Heart right ventricle (tissue), 16 donors: ENCODE measurements at regions not wholly inside any gene's neighbourhood (a gene's known extent, or its start where the extent isn't known, plus 50 kb on each side); places are given as distances from the start of the nearest gene placed in this dataset.

Experiments used
- ATAC-seq, 8 donors: fragments of 200-7000 bp; cut with Tn5 transposase; one replicate each; pipeline ENCODE4 v1.9.1; 2020; ENCODE audit warnings: mild to moderate bottlenecking in 8 of 8, moderate library complexity in 8 of 8, moderate number of reproducible peaks in 1 of 8
- DNase-seq, 2 donors: peaks; one replicate each; pipeline ENCODE4 v3.0.0-alpha.2; 2020
- H3K27ac ChIP-seq, 10 donors: fragments of 200-600 bp; sonication (generic) in 2 of 10; one replicate each; pipeline versions ENCODE4 v1.5.0 to v1.8.0; 2020 to 2022; ENCODE audit warnings: mild to moderate bottlenecking in 3 of 10
- H3K27me3 ChIP-seq, 7 donors: fragments of 200-600 bp; one replicate each; pipeline ENCODE4 v1.8.0; 2021 to 2022; ENCODE audit warnings: mild to moderate bottlenecking in 2 of 7
- H3K36me3 ChIP-seq, 9 donors: fragments of 200-600 bp; sonication (generic) in 1 of 9; one replicate each; pipeline versions ENCODE4 v1.5.0 to v1.8.0; 2020 to 2022; ENCODE audit warnings: mild to moderate bottlenecking in 2 of 9
- H3K4me1 ChIP-seq, 9 donors: fragments of 200-600 bp; sonication (generic) in 1 of 9; one replicate each; pipeline versions ENCODE4 v1.5.0 to v1.8.0; 2020 to 2022; ENCODE audit warnings: mild to moderate bottlenecking in 4 of 9
- H3K4me3 ChIP-seq, 10 donors: fragments of 200-600 bp; sonication (generic) in 2 of 10; one replicate each; pipeline versions ENCODE4 v1.5.0 to v1.8.0; 2020 to 2022; ENCODE audit warnings: mild to moderate bottlenecking in 7 of 10, moderate library complexity in 2 of 10
- H3K9me3 ChIP-seq, 11 donors: fragments of 200-600 bp in 10 of 11; sonication (generic) in 2 of 11; one replicate each; pipeline versions ENCODE4 v1.5.0 to v1.8.0; 2013 to 2022; ENCODE audit warnings: mild to moderate bottlenecking in 2 of 11, control low read depth in 1 of 11, moderate library complexity in 1 of 11
- WGBS, 2 donors: extraction: QIAGEN DNeasy Blood & Tissue Kit; methylation state at CpG; one replicate each; pipeline ENCODE4 v1.1.7; 2013; ENCODE audit warnings: inconsistent platforms in 1 of 2; 5-methylcytosine and 5-hydroxymethylcytosine counted together
- intact Hi-C, 10 donors: fragments of 100-400 bp; cut with DNase I; formaldehyde crosslinking; loops; one replicate each; pipeline versions ENCODE4 v1.11.1 to v1.14.2; 2022
- TF ChIP-seq, protein P1 (sequence below), 9 donors: fragments of 200-600 bp; sonication (generic) in 2 of 9; IDR thresholded peaks; one replicate each; pipeline versions ENCODE4 v1.5.0 to v1.8.0; 2021 to 2022; ENCODE audit warnings: antibody characterized with exemption in 9 of 9, mild to moderate bottlenecking in 5 of 9, moderate library complexity in 1 of 9
- donor health status: Arrhythmogenic right ventricular cardiomyopathy.
- donor health status: ischemic (EF 13 %, LVEDD 7.1; RV severe dilation, severe dysfunction).
- donor health status: healthy with polysubstance abuse.
- donor health status: DM: no; HTN: yes; CAD: no.
- donor health status: DM: no; HTN: no; CAD: no.
- donor health status: ischemic (EF 25% LVEDD 6.9; RV normal size, moderate dysfunction).
- donor health status: ischemic (EF 25% LVEDD 5.7; RV mildly dilated, moderate dysfunction).
- donor health status: healthy.
- donor health status: DM: yes; HTN: yes; CAD: no.
- donor health status: Ischemic cardiomyopathy.
- donor health status: ischemic (EF 35%, LVEDD 5.7; RV mildly dilated, moderate dysfunction).
- donor health status: nonischemic (EF 11% LVEDD 7.7; RV severe dilation, severe dysfunction).
- donor health status: DM: yes; HTN: yes; CAD: no.
- donor health status: PGD.
- donor health status: ischemic (EF 29% LVEDD 5.4; RV normal size, mild dysfunction).
- donor health status: nonischemic (EF 23%, LVEDD 6.1; RV moderate dilation, normal function).

DNA sequence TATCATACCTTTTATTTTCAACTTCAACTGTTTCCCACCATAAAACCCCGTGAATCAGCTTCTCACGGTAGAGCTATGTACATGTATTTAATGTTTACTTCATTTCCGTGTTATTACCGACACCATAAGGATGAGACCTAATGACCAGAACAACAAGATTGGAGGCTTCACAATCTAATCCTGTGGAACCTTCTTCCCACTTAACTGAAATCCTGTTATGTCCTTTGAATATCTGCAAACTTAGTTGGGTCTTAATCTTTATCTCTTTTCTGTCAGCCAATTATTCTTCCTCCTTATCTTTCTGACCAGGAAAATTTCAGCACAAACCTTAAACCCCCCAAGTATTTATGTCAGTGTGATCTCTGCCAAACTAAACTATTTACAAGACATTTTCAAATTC, 214.4 kb downstream of the TMX3 start:
- no peak for DNase-seq
- no peak for ATAC-seq
- Histone ChIP-seq H3K27me3 (no peaks in the 10 kb centered on the region), H3K27ac (no peak overlapping the region), H3K36me3 (no peaks in the 10 kb centered on the region), H3K4me1 (no peaks in the 10 kb centered on the region), H3K4me3 (no peak overlapping the region), H3K9me3 (no peaks in the 10 kb centered on the region)
- TF ChIP-seq, protein P1, sequence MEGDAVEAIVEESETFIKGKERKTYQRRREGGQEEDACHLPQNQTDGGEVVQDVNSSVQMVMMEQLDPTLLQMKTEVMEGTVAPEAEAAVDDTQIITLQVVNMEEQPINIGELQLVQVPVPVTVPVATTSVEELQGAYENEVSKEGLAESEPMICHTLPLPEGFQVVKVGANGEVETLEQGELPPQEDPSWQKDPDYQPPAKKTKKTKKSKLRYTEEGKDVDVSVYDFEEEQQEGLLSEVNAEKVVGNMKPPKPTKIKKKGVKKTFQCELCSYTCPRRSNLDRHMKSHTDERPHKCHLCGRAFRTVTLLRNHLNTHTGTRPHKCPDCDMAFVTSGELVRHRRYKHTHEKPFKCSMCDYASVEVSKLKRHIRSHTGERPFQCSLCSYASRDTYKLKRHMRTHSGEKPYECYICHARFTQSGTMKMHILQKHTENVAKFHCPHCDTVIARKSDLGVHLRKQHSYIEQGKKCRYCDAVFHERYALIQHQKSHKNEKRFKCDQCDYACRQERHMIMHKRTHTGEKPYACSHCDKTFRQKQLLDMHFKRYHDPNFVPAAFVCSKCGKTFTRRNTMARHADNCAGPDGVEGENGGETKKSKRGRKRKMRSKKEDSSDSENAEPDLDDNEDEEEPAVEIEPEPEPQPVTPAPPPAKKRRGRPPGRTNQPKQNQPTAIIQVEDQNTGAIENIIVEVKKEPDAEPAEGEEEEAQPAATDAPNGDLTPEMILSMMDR (IDR thresholded peaks at IDR 0.05) = no peak
- 64% methylated on average over 4 of the region's 4 CpGs for WGBS, 2 donors
- intact Hi-C loops = no loop called here

DNA sequence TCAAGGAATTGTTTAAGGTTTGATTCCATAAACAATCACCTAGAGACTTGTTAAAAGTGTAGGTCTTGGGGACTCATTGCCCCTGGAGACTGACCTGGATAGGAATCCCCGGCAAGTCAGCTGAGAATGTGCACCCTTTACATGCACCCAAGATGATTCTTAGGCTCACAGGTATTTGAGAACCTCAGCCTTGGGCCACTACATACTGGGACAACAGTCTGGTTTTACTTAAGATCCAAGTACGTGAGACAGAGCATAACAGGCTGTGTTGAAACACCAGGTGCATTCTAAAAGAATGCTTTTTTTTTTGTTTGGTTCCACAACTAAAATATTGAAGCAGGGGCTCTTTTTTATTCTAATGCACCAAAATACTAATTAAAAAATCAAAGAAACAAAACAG, 215.8 kb downstream of the TMX3 start:
- Histone ChIP-seq H3K36me3 (no peaks in the 10 kb centered on the region), H3K4me3 (no peak overlapping the region), H3K27me3 (no peaks in the 10 kb centered on the region), H3K27ac (no peak overlapping the region), H3K9me3 (no peaks in the 10 kb centered on the region), H3K4me1 (no peaks in the 10 kb centered on the region)
- DNase-seq (no peak), ATAC-seq (no peak)
- 85 to 89% methylated on average over 2 of the region's 2 CpGs for WGBS, 2 donors
- intact Hi-C loops = no loop called here
- TF ChIP-seq, protein P1 (IDR thresholded peaks at IDR 0.05) = no peak

DNA sequence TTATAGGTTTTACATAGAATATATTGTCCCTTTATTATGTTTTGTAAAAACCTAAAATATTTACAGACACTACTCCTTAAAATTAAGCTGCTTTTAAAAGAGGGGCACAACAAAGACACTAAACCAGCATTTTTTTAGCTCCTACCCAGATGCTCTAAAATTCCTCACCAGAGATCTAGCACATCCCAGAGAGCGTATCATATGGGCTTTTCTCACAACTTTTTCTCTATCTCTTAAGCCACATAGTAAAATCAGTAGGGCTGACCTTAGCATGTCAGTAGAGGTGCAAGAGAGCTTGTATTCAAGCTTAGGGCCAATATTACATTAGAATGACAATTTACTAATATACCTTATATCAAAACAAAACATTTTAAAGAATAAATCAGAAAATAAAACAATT, 216.3 kb downstream of the TMX3 start:
- H3K9me3 ChIP-seq = no peaks in the 10 kb centered on the region
- H3K4me3 ChIP-seq = no peak overlapping the region
- no peaks in the 10 kb centered on the region for H3K27me3 ChIP-seq
- intact Hi-C loops = no loop called here
- WGBS, 2 donors = 92 to 100% methylated on average over 1 of the region's 1 CpG
- TF ChIP-seq, protein P1 (IDR thresholded peaks at IDR 0.05) = no peak
- DNase-seq (no peak), ATAC-seq (no peak)
- no peak overlapping the region for H3K27ac ChIP-seq
- no peaks in the 10 kb centered on the region for H3K36me3 ChIP-seq
- no peaks in the 10 kb centered on the region for H3K4me1 ChIP-seq

DNA sequence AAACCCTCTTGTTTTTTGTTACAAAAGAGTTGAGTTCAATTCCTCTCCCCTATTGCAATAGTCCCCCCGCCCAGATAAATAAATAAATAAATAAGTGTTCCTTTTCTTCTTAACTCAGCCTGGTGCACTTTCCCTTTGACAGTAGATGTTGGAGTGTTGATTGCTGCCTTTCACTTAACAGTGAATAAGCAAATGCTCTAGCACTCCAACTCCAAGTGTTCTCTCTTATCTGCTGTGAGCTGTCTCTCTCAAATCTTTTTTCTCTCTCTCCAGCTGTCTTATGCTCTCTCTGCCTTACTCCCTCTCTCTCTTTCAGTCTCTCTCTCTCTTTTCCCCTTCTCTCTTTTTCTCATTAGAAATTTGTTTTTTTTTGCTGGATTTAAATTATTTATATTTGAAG, 216.7 kb downstream of the TMX3 start:
- Histone ChIP-seq H3K4me1 (no peaks in the 10 kb centered on the region), H3K27ac (no peak overlapping the region), H3K36me3 (no peaks in the 10 kb centered on the region), H3K27me3 (no peaks in the 10 kb centered on the region), H3K4me3 (no peak overlapping the region), H3K9me3 (no peaks in the 10 kb centered on the region)
- WGBS, 2 donors = 48 to 64% methylated on average over 1 of the region's 1 CpG
- TF ChIP-seq, protein P1 (IDR thresholded peaks at IDR 0.05) = no peak
- DNase-seq (no peak), ATAC-seq (no peak)
- intact Hi-C loops = no loop called here
